ENCODE measurements at regions not wholly inside any gene's neighbourhood (a gene's known extent, or its start where the extent isn't known, plus 50 kb on each side); places are given as distances from the start of the nearest gene placed in this dataset.

GRCh38 chr1:182279302-182279701 lies 112.3 kb downstream of the GLUL start:
- no peaks in the 10 kb centered on the region for H3K4me1 ChIP-seq
- H3K9me3 ChIP-seq: no peaks in the 10 kb centered on the region
- no peak overlapping the region for H3K4me3 ChIP-seq
- FAIRE-seq (no peak), DNase-seq (no peak), ATAC-seq (no peak)
- no peak overlapping the region for H3K27ac ChIP-seq
- intact Hi-C loops (cut with DNase I): no loop called here
- no peak for TF ChIP-seq CTCF (IDR thresholded peaks at IDR 0.05)
- no peaks in the 10 kb centered on the region for H3K27me3 ChIP-seq
- 59 to 64% methylated on average over 7 of the region's 7 CpGs for WGBS, 2 donors
- H3K36me3 ChIP-seq: no peaks in the 10 kb centered on the region

GRCh38 chr1:182278144-182279054 lies 113.2 kb downstream of the GLUL start:
- intact Hi-C loops (cut with DNase I): no loop called here
- H3K27ac ChIP-seq: no peak overlapping the region
- H3K36me3 ChIP-seq: no peaks in the 10 kb centered on the region
- no peak for TF ChIP-seq CTCF (IDR thresholded peaks at IDR 0.05)
- ATAC-seq (peak in 1 of 4 donors; percentile 39), FAIRE-seq (no peak), DNase-seq (no peak)
- H3K27me3 ChIP-seq: no peaks in the 10 kb centered on the region
- H3K4me3 ChIP-seq: no peak overlapping the region
- no peaks in the 10 kb centered on the region for H3K4me1 ChIP-seq
- no peaks in the 10 kb centered on the region for H3K9me3 ChIP-seq
- WGBS, 2 donors: 89 to 95% methylated on average over 7 of the region's 7 CpGs

GRCh38 chr1:182275271-182275670 lies 116.3 kb downstream of the GLUL start:
- 84 to 97% methylated on average over 4 of the region's 4 CpGs for WGBS, 2 donors
- Histone ChIP-seq H3K27ac (no peak overlapping the region), H3K4me1 (no peaks in the 10 kb centered on the region), H3K4me3 (no peak overlapping the region), H3K9me3 (no peaks in the 10 kb centered on the region), H3K36me3 (no peaks in the 10 kb centered on the region), H3K27me3 (no peaks in the 10 kb centered on the region)
- TF ChIP-seq CTCF (IDR thresholded peaks at IDR 0.05): no peak
- intact Hi-C loops (cut with DNase I): no loop called here
- FAIRE-seq (no peak), ATAC-seq (no peak), DNase-seq (no peak)

- DNase-seq (no peak), ATAC-seq (no peak), FAIRE-seq (no peak)
- no peak overlapping the region for H3K27ac ChIP-seq
- intact Hi-C loops (cut with DNase I): no loop called here
- WGBS, 2 donors: 90% methylated on average over 6 of the region's 6 CpGs
- no peaks in the 10 kb centered on the region for H3K27me3 ChIP-seq
- H3K4me1 ChIP-seq: no peaks in the 10 kb centered on the region
- no peak overlapping the region for H3K4me3 ChIP-seq
- H3K9me3 ChIP-seq: no peaks in the 10 kb centered on the region
- no peak for TF ChIP-seq CTCF (IDR thresholded peaks at IDR 0.05)
- no peaks in the 10 kb centered on the region for H3K36me3 ChIP-seq
Observed at GRCh38 chr1:182274618-182275017, 117.0 kb downstream of the GLUL start.

GRCh38 chr1:182270731-182271130 lies 120.9 kb downstream of the GLUL start:
- Histone ChIP-seq H3K4me1 (no peaks in the 10 kb centered on the region), H3K36me3 (no peaks in the 10 kb centered on the region), H3K4me3 (no peak overlapping the region), H3K27ac (no peak overlapping the region), H3K27me3 (no peaks in the 10 kb centered on the region), H3K9me3 (no peaks in the 10 kb centered on the region)
- DNase-seq (no peak), ATAC-seq (no peak), FAIRE-seq (no peak)
- WGBS, 2 donors: 57 to 63% methylated on average over 1 of the region's 1 CpG
- intact Hi-C loops (cut with DNase I): no loop called here
- no peak for TF ChIP-seq CTCF (IDR thresholded peaks at IDR 0.05)
